ENCODE measurements at regions not wholly inside any gene's neighbourhood (a gene's known extent, or its start where the extent isn't known, plus 50 kb on each side); places are given as distances from the start of the nearest gene placed in this dataset.

DNA sequence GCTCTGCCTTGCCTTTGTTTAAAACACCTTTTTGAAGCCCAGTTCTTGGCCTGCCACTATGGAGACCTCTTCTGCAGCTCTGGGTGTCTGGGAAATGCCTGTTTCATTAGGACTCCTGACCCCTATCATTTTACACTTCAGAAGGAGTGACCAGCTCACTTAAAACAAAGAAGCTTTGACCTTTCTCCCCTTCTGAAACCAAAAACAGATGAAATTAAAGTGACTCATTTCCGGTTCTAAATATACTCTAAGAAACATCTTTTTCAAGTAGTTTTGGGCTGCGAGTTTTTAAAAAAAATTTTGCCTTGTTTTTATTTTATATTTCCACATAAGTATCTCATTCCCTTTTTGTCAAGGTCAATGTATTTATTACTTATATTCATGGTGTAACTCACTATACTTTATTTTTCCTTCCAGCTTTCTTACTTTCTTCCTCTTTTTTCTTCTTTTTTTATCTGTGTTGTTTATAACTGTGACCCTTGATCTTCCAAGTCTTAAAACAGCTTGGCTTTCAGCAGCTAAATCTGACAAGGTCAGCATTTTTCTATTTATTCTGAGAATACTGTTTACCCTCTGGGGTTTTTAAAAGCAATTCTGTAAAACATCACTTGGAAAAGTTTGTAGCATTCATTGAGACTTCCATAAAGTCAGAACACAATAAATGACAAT lies 672.9 kb downstream of the NR2F1-AS1 start:
- TF ChIP-seq, protein P1, sequence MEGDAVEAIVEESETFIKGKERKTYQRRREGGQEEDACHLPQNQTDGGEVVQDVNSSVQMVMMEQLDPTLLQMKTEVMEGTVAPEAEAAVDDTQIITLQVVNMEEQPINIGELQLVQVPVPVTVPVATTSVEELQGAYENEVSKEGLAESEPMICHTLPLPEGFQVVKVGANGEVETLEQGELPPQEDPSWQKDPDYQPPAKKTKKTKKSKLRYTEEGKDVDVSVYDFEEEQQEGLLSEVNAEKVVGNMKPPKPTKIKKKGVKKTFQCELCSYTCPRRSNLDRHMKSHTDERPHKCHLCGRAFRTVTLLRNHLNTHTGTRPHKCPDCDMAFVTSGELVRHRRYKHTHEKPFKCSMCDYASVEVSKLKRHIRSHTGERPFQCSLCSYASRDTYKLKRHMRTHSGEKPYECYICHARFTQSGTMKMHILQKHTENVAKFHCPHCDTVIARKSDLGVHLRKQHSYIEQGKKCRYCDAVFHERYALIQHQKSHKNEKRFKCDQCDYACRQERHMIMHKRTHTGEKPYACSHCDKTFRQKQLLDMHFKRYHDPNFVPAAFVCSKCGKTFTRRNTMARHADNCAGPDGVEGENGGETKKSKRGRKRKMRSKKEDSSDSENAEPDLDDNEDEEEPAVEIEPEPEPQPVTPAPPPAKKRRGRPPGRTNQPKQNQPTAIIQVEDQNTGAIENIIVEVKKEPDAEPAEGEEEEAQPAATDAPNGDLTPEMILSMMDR (IDR thresholded peaks at IDR 0.05) = no peak
- TF ChIP-seq ZFX (IDR thresholded peaks at IDR 0.05; ENCODE audit: borderline replicate concordance) = no peak
